Ectodermal cell (in vitro differentiated cells): ENCODE measurements at regions not wholly inside any gene's neighbourhood (a gene's known extent, or its start where the extent isn't known, plus 50 kb on each side); places are given as distances from the start of the nearest gene placed in this dataset.

ENCODE experiments used
- H3K27ac ChIP-seq: 2 replicates; pipeline ENCODE4 v1.7.0; 2013; ENCODE audit warnings: mild to moderate bottlenecking, low read depth, low read length; ENCODE audit not compliant: insufficient read depth, poor library complexity, severe bottlenecking
- H3K27me3 ChIP-seq: 2 replicates; pipeline ENCODE4 v1.7.0; 2013; ENCODE audit warnings: mild to moderate bottlenecking, low read length; ENCODE audit not compliant: insufficient read depth, control insufficient read depth, poor library complexity, severe bottlenecking
- H3K36me3 ChIP-seq: one replicate; pipeline ENCODE4 v1.7.0; 2013; ENCODE audit warnings: low read length; ENCODE audit not compliant: control insufficient read depth, insufficient read depth
- H3K4me1 ChIP-seq: one replicate; pipeline ENCODE4 v1.7.0; 2013; ENCODE audit warnings: low read length; ENCODE audit not compliant: control insufficient read depth, insufficient read depth
- H3K4me3 ChIP-seq: 2 replicates; pipeline ENCODE4 v1.7.0; 2013; ENCODE audit warnings: low read depth, low read length, control low read depth; ENCODE audit not compliant: insufficient read depth
- H3K9me3 ChIP-seq: 2 replicates; pipeline ENCODE4 v1.7.0; 2013; ENCODE audit warnings: mild to moderate bottlenecking, low read length, moderate library complexity; ENCODE audit not compliant: control insufficient read depth
- WGBS, 2 experiments: methylation state at CpG; one replicate each; pipeline ENCODE4 v1.1.7; 2013; ENCODE audit warnings: missing lambda C conversion rate in 2 of 2; 5-methylcytosine and 5-hydroxymethylcytosine counted together

GRCh38 chr18:46411867-46412690 is 244.9 kb downstream of the LOXHD1 start:
- Histone ChIP-seq H3K27me3 (no peaks in the 10 kb centered on the region), H3K4me1 (peaks cover 42% of the 10 kb centered on the region), H3K27ac (no peak overlapping the region), H3K36me3 (no peaks in the 10 kb centered on the region), H3K4me3 (no peak overlapping the region), H3K9me3 (no peaks in the 10 kb centered on the region)
- 34 to 35% methylated on average over 6 of the region's 6 CpGs for WGBS, 2 experiments

DNA sequence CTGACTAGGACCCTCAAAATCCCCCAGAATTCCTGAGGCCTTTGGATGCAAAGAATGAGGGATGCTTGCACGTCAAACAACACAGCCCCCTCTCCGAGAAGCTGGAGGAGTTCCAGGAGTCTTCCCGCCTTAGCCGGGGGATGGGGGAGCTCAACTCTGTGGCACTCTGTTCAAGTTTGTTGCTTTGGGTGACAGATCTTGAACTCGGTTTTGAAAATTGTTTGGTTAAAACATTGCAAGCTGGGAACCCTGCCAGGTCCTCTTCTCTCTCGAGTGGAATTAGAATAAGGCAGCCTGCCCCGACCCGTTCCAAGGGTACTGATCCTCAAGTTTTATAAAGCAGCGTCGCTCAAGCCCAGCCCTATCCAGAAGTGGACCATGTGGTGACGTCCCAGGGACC is 244.1 kb downstream of the LOXHD1 start:
- H3K9me3 ChIP-seq: no peaks in the 10 kb centered on the region
- H3K27ac ChIP-seq: no peak overlapping the region
- H3K27me3 ChIP-seq: no peaks in the 10 kb centered on the region
- H3K36me3 ChIP-seq: no peaks in the 10 kb centered on the region
- H3K4me3 ChIP-seq: no peak overlapping the region
- peaks cover 42% of the 10 kb centered on the region for H3K4me1 ChIP-seq
- WGBS, 2 experiments: 73 to 80% methylated on average over 11 of the region's 11 CpGs

DNA sequence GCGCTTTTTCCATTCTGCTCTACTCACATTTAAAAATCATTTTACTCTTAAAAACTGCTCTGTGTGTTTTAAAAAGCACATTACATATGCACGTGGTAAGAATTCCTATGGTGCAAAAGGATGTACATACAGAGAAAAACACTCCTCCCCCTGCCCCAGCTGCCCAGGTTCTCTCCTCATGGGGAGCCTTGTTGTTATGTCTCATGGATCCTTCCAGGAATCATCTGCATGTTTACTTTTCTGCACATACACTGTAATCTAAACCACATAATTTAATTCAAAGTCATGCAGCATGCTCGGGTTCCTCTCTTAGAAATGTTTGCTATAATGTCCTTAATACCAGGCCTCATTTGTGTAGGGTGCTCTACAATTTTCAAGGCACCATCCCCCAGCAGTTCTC is 243.3 kb downstream of the LOXHD1 start:
- Histone ChIP-seq H3K9me3 (no peaks in the 10 kb centered on the region), H3K27me3 (no peaks in the 10 kb centered on the region), H3K4me1 (peaks cover 46% of the 10 kb centered on the region), H3K27ac (no peak overlapping the region), H3K36me3 (no peaks in the 10 kb centered on the region), H3K4me3 (no peak overlapping the region)
- 70 to 87% methylated on average over 3 of the region's 3 CpGs for WGBS, 2 experiments

GRCh38 chr18:46414863-46415262 is 242.2 kb downstream of the LOXHD1 start:
- WGBS, 2 experiments: 11 to 15% methylated on average over 7 of the region's 7 CpGs
- peaks cover 58% of the 10 kb centered on the region for H3K4me1 ChIP-seq
- H3K27ac ChIP-seq: no peak overlapping the region
- H3K27me3 ChIP-seq: no peaks in the 10 kb centered on the region
- no peak overlapping the region for H3K4me3 ChIP-seq
- H3K9me3 ChIP-seq: no peaks in the 10 kb centered on the region
- H3K36me3 ChIP-seq: no peaks in the 10 kb centered on the region

- Histone ChIP-seq H3K4me1 (peaks cover 60% of the 10 kb centered on the region), H3K27me3 (no peaks in the 10 kb centered on the region), H3K27ac (no peak overlapping the region), H3K4me3 (no peak overlapping the region), H3K9me3 (no peaks in the 10 kb centered on the region), H3K36me3 (no peaks in the 10 kb centered on the region)
- WGBS, 2 experiments: 87 to 94% methylated on average over 4 of the region's 4 CpGs
Observed at GRCh38 chr18:46415532-46416252, 241.3 kb downstream of the LOXHD1 start.

DNA sequence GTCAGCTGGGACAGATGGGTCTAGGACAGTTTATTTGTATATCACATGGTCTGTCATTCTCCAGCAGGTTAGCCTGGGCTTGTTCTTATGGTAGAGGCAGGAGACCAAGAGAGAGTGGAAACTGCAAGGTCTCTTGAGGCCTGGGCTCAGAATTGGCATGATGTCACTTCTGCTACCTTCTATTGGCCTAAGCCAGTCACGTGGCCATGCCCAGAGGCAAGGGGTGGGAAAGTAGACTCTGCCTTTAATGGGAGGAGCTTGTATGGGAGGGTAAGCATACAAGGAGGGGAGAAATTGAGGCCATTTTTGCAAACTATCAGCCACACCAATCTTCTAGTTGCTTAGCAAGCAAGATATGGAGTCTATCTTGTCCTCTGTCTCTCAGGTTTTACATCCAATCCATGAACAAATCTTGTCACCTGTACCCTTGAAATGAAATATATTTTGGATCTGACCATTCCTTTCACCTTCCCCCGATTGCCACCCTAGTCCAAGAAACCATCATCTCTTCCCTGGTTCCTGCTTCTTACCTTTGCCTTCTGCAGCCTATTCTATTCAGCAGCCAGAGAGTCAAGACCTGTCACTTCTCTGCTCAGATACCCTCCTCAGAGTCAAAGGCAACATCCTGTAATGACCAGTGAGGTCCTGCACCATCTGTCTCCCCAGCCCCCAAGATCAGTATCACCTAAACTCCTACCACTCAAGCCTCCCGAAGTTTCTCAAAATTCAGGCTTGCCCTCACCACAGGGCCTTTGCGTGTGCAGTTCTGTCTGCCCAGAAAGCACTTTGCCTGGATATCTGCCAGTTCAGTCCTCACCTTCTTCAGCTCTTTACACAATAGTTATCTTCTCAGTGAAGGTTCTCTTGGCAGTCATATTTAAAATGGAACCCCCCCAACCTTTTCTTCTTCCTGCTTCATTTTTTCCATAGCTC is 240.0 kb downstream of the LOXHD1 start:
- 82% methylated on average over 4 of the region's 4 CpGs for WGBS, 2 experiments
- H3K36me3 ChIP-seq: no peaks in the 10 kb centered on the region
- H3K4me1 ChIP-seq: peaks cover 60% of the 10 kb centered on the region

GRCh38 chr18:46418663-46419260 is 238.3 kb downstream of the LOXHD1 start:
- Histone ChIP-seq H3K4me3 (no peak overlapping the region), H3K36me3 (no peaks in the 10 kb centered on the region), H3K27ac (no peak overlapping the region), H3K27me3 (no peaks in the 10 kb centered on the region), H3K9me3 (no peaks in the 10 kb centered on the region), H3K4me1 (peaks cover 53% of the 10 kb centered on the region)
- 75 to 85% methylated on average over 5 of the region's 5 CpGs for WGBS, 2 experiments

More for the DNA sequence above, 240.0 kb downstream of the LOXHD1 start:
- no peak overlapping the region for H3K4me3 ChIP-seq
- H3K27ac ChIP-seq: no peak overlapping the region
- H3K9me3 ChIP-seq: no peaks in the 10 kb centered on the region
- H3K27me3 ChIP-seq: no peaks in the 10 kb centered on the region

DNA sequence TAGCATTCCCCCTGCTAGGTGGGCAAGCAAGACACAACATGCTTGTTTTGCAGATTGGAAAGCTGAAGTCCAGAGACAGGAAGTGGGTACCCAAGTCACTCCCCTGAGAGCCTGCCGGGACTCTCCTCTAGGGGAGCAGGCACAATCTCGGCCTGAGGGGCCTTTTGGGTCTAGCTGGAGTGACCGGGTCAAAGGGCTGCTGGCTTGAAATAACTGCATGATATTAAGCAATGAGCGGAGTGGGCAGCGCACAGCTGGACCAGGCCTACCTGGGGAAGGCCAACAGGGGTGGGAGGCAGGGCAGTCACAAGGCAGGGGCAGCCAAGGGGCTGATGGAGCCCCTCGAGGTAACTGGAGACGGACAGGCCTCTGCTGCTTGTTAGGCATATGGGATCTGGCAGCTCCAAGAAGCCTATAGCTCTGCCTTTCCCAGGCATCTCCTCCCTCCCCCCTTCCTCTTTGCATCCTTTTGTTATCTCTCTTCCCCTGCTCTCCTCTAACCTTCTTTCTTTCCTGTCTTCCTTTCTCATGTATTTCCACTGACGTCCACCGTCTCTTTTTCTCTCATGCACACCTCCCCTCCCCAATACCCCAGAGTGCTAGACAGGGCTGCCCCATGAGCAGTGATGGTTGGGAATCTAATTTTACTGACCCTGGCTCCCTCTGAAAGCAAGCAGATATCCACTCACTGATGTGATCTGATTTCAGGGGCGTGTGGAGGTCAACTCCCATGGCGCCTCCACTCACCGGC is 237.5 kb downstream of the LOXHD1 start:
- H3K4me3 ChIP-seq: no peak overlapping the region
- H3K27ac ChIP-seq: no peak overlapping the region
- WGBS, 2 experiments: 52 to 56% methylated on average over 12 of the region's 12 CpGs
- H3K9me3 ChIP-seq: no peaks in the 10 kb centered on the region
- peaks cover 53% of the 10 kb centered on the region for H3K4me1 ChIP-seq
- H3K36me3 ChIP-seq: no peaks in the 10 kb centered on the region
- H3K27me3 ChIP-seq: no peaks in the 10 kb centered on the region

GRCh38 chr18:46421973-46422551 is 235.0 kb downstream of the LOXHD1 start:
- 85% methylated on average over 7 of the region's 7 CpGs for WGBS, 2 experiments

More at GRCh38 chr18:46421973-46422551, 235.0 kb downstream of the LOXHD1 start:
- no peaks in the 10 kb centered on the region for H3K27me3 ChIP-seq
- peaks cover 58% of the 10 kb centered on the region for H3K4me1 ChIP-seq
- no peaks in the 10 kb centered on the region for H3K36me3 ChIP-seq
- H3K4me3 ChIP-seq: no peak overlapping the region
- H3K9me3 ChIP-seq: no peaks in the 10 kb centered on the region
- H3K27ac ChIP-seq: no peak overlapping the region
